K562 (cell line): ENCODE measurements at regions not wholly inside any gene's neighbourhood (a gene's known extent, or its start where the extent isn't known, plus 50 kb on each side); places are given as distances from the start of the nearest gene placed in this dataset.

Experiments used
- ATAC-seq: fragments of 200-7000 bp; cut with Tn5 transposase; 3 replicates; pipeline ENCODE4 v1.9.1; 2020; ENCODE audit warnings: moderate library complexity
- BruUV-seq: library from RNA; stranded (reverse); fragments of 400-500 nt; replicated peaks from 2 replicates; lab custom pipeline; 2021; lab: Mats Ljungman, UMichigan
- CTCF ChIA-PET: fragments of 300-600 bp; formaldehyde crosslinking; extraction: SDS; loops from one replicate; lab custom pipeline; 2021; ENCODE audit warnings: low intra/inter-chr PET ratio; lab: Yijun Ruan, JAX
- POLR2A ChIA-PET: fragments of 300-600, 350-650 bp; sonication (Branson Sonifier 250); formaldehyde crosslinking; extraction: SDS; loops from one replicate; lab custom pipeline; 2021; ENCODE audit warnings: antibody characterized with exemption, inconsistent platforms; lab: Yijun Ruan, JAX
- DNase-seq, 4 experiments: peaks; one replicate each; pipeline versions ENCODE4 v3.0.0 to v3.0.0-alpha.2; 2011 to 2018; ENCODE audit warnings: low spot score in 3 of 4, mixed read lengths in 3 of 4; ENCODE audit errors: extremely low read depth in 1 of 4
- FAIRE-seq: peaks from 2 replicates; lab custom pipeline; 2011; peaks lifted over from hg19 to GRCh38; lab: Jason Lieb, UNC
- H2AFZ ChIP-seq: 2 replicates; pipeline ENCODE4 v1.6.0; 2011; ENCODE audit warnings: low read depth, low read length, control low read depth, inconsistent platforms
- H3K27ac ChIP-seq: fragments of 200-600 bp; 3 replicates; pipeline ENCODE4 v1.8.0; 2011; ENCODE audit warnings: low read depth, mild to moderate bottlenecking, control low read depth, inconsistent platforms, low read length, moderate library complexity, mixed read lengths; ENCODE audit errors: extremely low read depth
- H3K27me3 ChIP-seq, 2 experiments: fragments of 300-600 bp in 1 of 2; 2 replicates in 1 of 2; 3 replicates in 1 of 2; pipeline versions ENCODE4 v1.6.0 to v1.8.0; 2011; ENCODE audit warnings: inconsistent platforms in 2 of 2, low read length in 2 of 2, mild to moderate bottlenecking in 1 of 2, mixed read lengths in 1 of 2, moderate library complexity in 1 of 2; ENCODE audit not compliant: control insufficient read depth in 2 of 2, insufficient read depth in 2 of 2
- H3K36me3 ChIP-seq: fragments of 300-600 bp; 3 replicates; pipeline ENCODE4 v1.8.0; 2011; ENCODE audit warnings: mild to moderate bottlenecking, low read length, inconsistent platforms; ENCODE audit not compliant: control insufficient read depth, insufficient read depth
- H3K4me1 ChIP-seq, 2 experiments: fragments of 200-600 bp in 1 of 2; replicated peaks in 1 of 2; 2 replicates in 1 of 2; 3 replicates in 1 of 2; pipeline versions ENCODE4 v1.5.1 to v1.8.0; 2011; ENCODE audit warnings: inconsistent platforms in 2 of 2, low read length in 2 of 2, mild to moderate bottlenecking in 1 of 2, mixed read lengths in 1 of 2, moderate library complexity in 1 of 2; ENCODE audit not compliant: control insufficient read depth in 2 of 2, insufficient read depth in 2 of 2
- H3K4me2 ChIP-seq: 2 replicates; pipeline ENCODE4 v1.6.1; 2011; ENCODE audit warnings: low read length, control low read depth, inconsistent platforms, mixed read lengths; ENCODE audit not compliant: insufficient read depth
- H3K4me3 ChIP-seq: fragments of 200-600 bp; sonication (generic), shearing (Covaris generic); 2 replicates; pipeline ENCODE4 v1.5.1; 2016; ENCODE audit warnings: control low read depth, inconsistent platforms
- H3K79me2 ChIP-seq: fragments of 200-600 bp; 3 replicates; pipeline ENCODE4 v1.8.0; 2011; ENCODE audit warnings: low read length, inconsistent platforms; ENCODE audit not compliant: control insufficient read depth, insufficient read depth
- H3K9ac ChIP-seq, 2 experiments: 2 replicates each; pipeline versions ENCODE4 v1.6.0 to v1.6.1; 2011; ENCODE audit warnings: low read depth in 2 of 2, low read length in 2 of 2, control low read depth in 1 of 2, inconsistent platforms in 1 of 2, mild to moderate bottlenecking in 1 of 2, mixed read lengths in 1 of 2; ENCODE audit not compliant: insufficient read depth in 1 of 2
- H3K9me1 ChIP-seq: one replicate; pipeline ENCODE4 v1.6.0; 2011; ENCODE audit warnings: inconsistent platforms, mild to moderate bottlenecking, low read length, moderate library complexity; ENCODE audit not compliant: control insufficient read depth, insufficient read depth
- H3K9me3 ChIP-seq: replicated peaks from 2 replicates; pipeline ENCODE4 v1.5.1; 2011; ENCODE audit warnings: low read depth, low read length, inconsistent platforms; ENCODE audit not compliant: control insufficient read depth, insufficient read depth
- H4K20me1 ChIP-seq: replicated peaks from 2 replicates; pipeline ENCODE4 v1.6.1; 2011; ENCODE audit warnings: low read length, inconsistent platforms, mixed read lengths; ENCODE audit not compliant: control insufficient read depth, insufficient read depth
- ARID1B ChIP-seq: fragments of 450-650 bp; IDR thresholded peaks from 2 replicates; pipeline ENCODE4 v1.6.1; 2016; ENCODE audit warnings: antibody characterized with exemption, mild to moderate bottlenecking, inconsistent platforms
- BRCA1 ChIP-seq, 2 experiments: fragments of 450-650 bp in 1 of 2; sonication (generic) in 1 of 2; formaldehyde crosslinking in 1 of 2; IDR thresholded peaks; 2 replicates each; pipeline versions ENCODE4 v1.5.0 to v1.6.1; 2017 to 2020; ENCODE audit warnings: mild to moderate bottlenecking in 1 of 2, missing genetic modification reagents in 1 of 2
- GABPA ChIP-seq: fragments of 200-800 bp; sonication (Bioruptor generic); conservative IDR thresholded peaks from 2 replicates; pipeline ENCODE4 v1.6.1; 2016; ENCODE audit warnings: low read depth, missing genetic modification characterization, missing compliant biosample characterization
- HLTF ChIP-seq: fragments of 450-650 bp; IDR thresholded peaks from 2 replicates; pipeline ENCODE4 v1.6.1; 2016
- KHSRP ChIP-seq: fragments of 450-650 bp; IDR thresholded peaks from 2 replicates; pipeline ENCODE4 v1.6.1; 2017
- NUFIP1 ChIP-seq: fragments of 450-650 bp; IDR thresholded peaks from 2 replicates; pipeline ENCODE4 v1.6.1; 2018; ENCODE audit not compliant: partially characterized antibody
- POLR3G ChIP-seq: IDR thresholded peaks from 2 replicates; pipeline ENCODE4 v1.6.1; 2011; ENCODE audit not compliant: insufficient read length, insufficient replicate concordance; ENCODE audit errors: extremely low read depth
- SMAD3 ChIP-seq: fragments of 450-650 bp; formaldehyde crosslinking; conservative IDR thresholded peaks from 2 replicates; pipeline ENCODE4 v1.4.0; 2020; ENCODE audit warnings: mild to moderate bottlenecking
- STAT5A ChIP-seq: IDR thresholded peaks from 2 replicates; pipeline ENCODE4 v1.6.1; 2012; ENCODE audit warnings: low read length, inconsistent platforms, borderline replicate concordance
- ZNF274 ChIP-seq: IDR thresholded peaks from 2 replicates; pipeline ENCODE4 v1.6.1; 2011; ENCODE audit warnings: low read depth, mild to moderate bottlenecking, low read length, moderate library complexity, borderline replicate concordance
- ZNF324 ChIP-seq: fragments of 250-450 bp; sonication (Bioruptor Pico); IDR thresholded peaks from 2 replicates; pipeline ENCODE4 v1.4.0; 2020; ENCODE audit warnings: mild to moderate bottlenecking
- WGBS: fragments of 100-300 bp; shearing (Covaris generic); methylation state at CpG from one replicate; pipeline ENCODE4 v1.1.6; 2016; ENCODE audit warnings: low coverage, mixed read lengths; ENCODE audit not compliant: insufficient coverage; ENCODE audit errors: missing lambda C conversion rate; 5-methylcytosine and 5-hydroxymethylcytosine counted together
- in situ Hi-C: fragments of 300-500 bp; cut with MboI; formaldehyde crosslinking; loops from 4 replicates; pipeline ENCODE4 v1.15.0; 2018; ENCODE audit warnings: inconsistent platforms, mixed read lengths
- intact Hi-C: fragments of 100-400 bp; cut with micrococcal nuclease; formaldehyde crosslinking; loops from 2 replicates; pipeline ENCODE4 v1.14.2; 2022
- TF ChIP-seq, protein P1 (sequence below): fragments of 450-650 bp; formaldehyde crosslinking; IDR thresholded peaks from 2 replicates; pipeline ENCODE4 v1.4.0; 2022; ENCODE audit warnings: missing genetic modification characterization
- TF ChIP-seq, protein P2 (sequence below): fragments of 250-450 bp; sonication (Bioruptor Pico); IDR thresholded peaks from 2 replicates; pipeline ENCODE4 v1.8.0; 2022; ENCODE audit warnings: moderate library complexity, mild to moderate bottlenecking, inconsistent platforms
- TF ChIP-seq, protein P3 (sequence below), 2 experiments: fragments of 450-650 bp; formaldehyde crosslinking in 1 of 2; IDR thresholded peaks; 2 replicates each; pipeline versions ENCODE4 v1.4.0 to v1.6.1; 2014 to 2020; ENCODE audit warnings: mild to moderate bottlenecking in 2 of 2, borderline replicate concordance in 1 of 2, low read depth in 1 of 2

DNA sequence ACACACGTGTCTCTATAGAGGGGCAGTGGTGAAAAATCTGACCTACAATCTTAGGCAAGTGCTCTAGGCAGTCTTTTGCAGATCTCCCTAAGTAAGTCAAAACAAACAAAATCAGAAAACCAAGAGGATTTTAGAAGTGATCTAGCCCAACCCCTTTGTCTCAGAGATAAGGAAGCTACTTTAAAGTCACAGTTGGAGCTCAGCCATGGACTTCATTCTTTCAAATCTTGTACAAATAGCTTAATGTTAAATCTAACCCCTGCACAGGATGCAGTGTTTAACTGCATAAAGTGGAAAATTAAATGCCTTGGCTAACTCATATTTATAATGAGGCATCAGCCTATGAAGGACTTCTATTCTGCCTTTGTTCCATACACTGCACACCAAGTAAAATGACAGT is 135.1 kb upstream of the RFX3 start:
- intact Hi-C loops (no loop called here), in situ Hi-C loops (no loop called here)
- DNase-seq (no peak), FAIRE-seq (no peak), ATAC-seq (no peak)
- WGBS = 0% methylated on average over 1 of the region's 1 CpG
- ChIA-PET CTCF (no interaction called here), POLR2A (no interaction called here)
- H3K9me1 ChIP-seq = no peaks in the 10 kb centered on the region
- no peak overlapping the region for H2AFZ ChIP-seq
- H3K4me1 ChIP-seq = no peaks in the 10 kb centered on the region
- H3K9me3 ChIP-seq = no peaks in the 10 kb centered on the region
- H3K4me3 ChIP-seq = no peak overlapping the region
- no peak overlapping the region for H3K9ac ChIP-seq
- no peak overlapping the region for H3K27ac ChIP-seq
- H4K20me1 ChIP-seq = no peaks in the 10 kb centered on the region
- H3K4me2 ChIP-seq = no peak overlapping the region
- H3K27me3 ChIP-seq = no peaks in the 10 kb centered on the region
- H3K36me3 ChIP-seq = no peaks in the 10 kb centered on the region
- no peaks in the 10 kb centered on the region for H3K79me2 ChIP-seq
- no TSS peak for BruUV-seq
- TF ChIP-seq NUFIP1 (no peak), ZNF324 (CRISPR knock-in tag) (no peak), STAT5A (no peak), HLTF (no peak), ZNF274 (no peak), GABPA (tag) (no peak), POLR3G (no peak), KHSRP (no peak), BRCA1 (IDR thresholded peaks at IDR 0.05) (no peak), BRCA1 (CRISPR knock-in tag; IDR thresholded peaks at IDR 0.05) (no peak), SMAD3 (CRISPR knock-in tag) (no peak), ARID1B (no peak)
- TF ChIP-seq, protein P1, sequence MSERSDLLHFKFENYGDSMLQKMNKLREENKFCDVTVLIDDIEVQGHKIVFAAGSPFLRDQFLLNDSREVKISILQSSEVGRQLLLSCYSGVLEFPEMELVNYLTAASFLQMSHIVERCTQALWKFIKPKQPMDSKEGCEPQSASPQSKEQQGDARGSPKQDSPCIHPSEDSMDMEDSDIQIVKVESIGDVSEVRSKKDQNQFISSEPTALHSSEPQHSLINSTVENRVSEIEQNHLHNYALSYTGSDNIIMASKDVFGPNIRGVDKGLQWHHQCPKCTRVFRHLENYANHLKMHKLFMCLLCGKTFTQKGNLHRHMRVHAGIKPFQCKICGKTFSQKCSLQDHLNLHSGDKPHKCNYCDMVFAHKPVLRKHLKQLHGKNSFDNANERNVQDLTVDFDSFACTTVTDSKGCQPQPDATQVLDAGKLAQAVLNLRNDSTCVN (CRISPR knock-in tag) = no peak
- TF ChIP-seq, protein P2, sequence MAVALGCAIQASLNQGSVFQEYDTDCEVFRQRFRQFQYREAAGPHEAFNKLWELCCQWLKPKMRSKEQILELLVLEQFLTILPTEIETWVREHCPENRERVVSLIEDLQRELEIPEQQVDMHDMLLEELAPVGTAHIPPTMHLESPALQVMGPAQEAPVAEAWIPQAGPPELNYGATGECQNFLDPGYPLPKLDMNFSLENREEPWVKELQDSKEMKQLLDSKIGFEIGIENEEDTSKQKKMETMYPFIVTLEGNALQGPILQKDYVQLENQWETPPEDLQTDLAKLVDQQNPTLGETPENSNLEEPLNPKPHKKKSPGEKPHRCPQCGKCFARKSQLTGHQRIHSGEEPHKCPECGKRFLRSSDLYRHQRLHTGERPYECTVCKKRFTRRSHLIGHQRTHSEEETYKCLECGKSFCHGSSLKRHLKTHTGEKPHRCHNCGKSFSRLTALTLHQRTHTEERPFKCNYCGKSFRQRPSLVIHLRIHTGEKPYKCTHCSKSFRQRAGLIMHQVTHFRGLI (CRISPR knock-in tag) = no peak
- TF ChIP-seq, protein P3, sequence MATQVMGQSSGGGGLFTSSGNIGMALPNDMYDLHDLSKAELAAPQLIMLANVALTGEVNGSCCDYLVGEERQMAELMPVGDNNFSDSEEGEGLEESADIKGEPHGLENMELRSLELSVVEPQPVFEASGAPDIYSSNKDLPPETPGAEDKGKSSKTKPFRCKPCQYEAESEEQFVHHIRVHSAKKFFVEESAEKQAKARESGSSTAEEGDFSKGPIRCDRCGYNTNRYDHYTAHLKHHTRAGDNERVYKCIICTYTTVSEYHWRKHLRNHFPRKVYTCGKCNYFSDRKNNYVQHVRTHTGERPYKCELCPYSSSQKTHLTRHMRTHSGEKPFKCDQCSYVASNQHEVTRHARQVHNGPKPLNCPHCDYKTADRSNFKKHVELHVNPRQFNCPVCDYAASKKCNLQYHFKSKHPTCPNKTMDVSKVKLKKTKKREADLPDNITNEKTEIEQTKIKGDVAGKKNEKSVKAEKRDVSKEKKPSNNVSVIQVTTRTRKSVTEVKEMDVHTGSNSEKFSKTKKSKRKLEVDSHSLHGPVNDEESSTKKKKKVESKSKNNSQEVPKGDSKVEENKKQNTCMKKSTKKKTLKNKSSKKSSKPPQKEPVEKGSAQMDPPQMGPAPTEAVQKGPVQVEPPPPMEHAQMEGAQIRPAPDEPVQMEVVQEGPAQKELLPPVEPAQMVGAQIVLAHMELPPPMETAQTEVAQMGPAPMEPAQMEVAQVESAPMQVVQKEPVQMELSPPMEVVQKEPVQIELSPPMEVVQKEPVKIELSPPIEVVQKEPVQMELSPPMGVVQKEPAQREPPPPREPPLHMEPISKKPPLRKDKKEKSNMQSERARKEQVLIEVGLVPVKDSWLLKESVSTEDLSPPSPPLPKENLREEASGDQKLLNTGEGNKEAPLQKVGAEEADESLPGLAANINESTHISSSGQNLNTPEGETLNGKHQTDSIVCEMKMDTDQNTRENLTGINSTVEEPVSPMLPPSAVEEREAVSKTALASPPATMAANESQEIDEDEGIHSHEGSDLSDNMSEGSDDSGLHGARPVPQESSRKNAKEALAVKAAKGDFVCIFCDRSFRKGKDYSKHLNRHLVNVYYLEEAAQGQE (IDR thresholded peaks at IDR 0.05; ENCODE audit: borderline replicate concordance) = no peak
- TF ChIP-seq, protein P3 (CRISPR knock-in tag; IDR thresholded peaks at IDR 0.05; ENCODE audit: low read depth) = no peak
